HG03520 (cell line): ENCODE measurements at regions not wholly inside any gene's neighbourhood (a gene's known extent, or its start where the extent isn't known, plus 50 kb on each side); places are given as distances from the start of the nearest gene placed in this dataset.

Experiments
- ATAC-seq: cut with Tn5 transposase; IDR thresholded peaks from one replicate; pipeline ENCODE4 v1.9.1; 2021; ENCODE audit warnings: mild to moderate bottlenecking, moderate library complexity; ENCODE audit not compliant: unreplicated experiment

DNA sequence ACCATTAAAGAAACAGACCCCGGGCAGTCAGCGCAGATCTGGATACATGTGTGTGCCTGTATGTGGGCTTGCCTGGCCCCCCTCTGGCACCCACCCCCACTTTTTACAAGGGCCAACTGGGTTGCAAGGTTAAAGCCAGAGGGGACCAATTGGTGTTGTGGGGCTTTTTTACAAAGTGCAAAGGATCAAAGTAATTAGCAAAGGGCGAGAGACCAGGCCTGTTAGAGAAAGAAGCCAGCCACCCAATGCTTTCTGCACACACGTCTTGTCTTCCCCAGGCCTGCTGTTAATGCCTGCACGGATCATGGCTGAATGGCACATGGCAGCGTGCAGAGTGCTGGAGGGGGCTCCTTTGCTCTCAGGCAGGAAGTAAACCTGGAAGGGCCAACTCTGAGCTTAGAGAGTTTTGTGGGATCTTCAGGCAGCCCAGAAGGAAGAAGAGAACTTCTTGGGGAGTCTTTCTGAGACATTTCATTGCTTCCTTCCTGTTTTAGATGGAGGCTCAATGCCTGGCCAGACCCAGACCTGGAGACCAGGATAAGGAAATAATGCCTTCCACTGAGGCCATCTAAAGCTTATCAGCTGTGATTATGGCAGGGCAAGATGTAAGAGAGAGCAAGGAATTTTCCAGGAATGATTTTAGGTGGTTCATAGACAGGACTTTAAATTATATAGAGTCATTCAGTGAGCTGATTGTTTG, 523.4 kb upstream of the TBX3 start:
- ATAC-seq: no peak

DNA sequence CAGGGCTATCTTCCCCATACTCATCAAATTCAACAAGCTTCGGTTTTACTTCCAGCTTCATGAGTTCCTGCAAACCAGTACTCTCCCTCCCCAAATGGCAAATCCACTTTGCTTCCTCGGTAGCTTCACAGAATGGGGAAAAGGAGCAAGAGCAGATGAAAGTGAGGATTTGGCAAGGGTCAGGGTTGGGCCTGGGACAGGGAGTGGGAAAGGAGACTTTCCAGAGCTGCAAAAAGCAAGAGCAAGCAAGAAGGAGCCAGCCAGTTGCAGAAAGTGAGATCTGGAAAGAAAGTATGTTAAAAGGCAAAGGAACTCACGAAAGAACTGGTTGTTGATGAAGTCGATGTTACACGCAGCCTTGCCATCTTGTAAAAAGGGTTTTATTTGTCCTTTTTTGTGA, 522.8 kb upstream of the TBX3 start:
- no peak for ATAC-seq

DNA sequence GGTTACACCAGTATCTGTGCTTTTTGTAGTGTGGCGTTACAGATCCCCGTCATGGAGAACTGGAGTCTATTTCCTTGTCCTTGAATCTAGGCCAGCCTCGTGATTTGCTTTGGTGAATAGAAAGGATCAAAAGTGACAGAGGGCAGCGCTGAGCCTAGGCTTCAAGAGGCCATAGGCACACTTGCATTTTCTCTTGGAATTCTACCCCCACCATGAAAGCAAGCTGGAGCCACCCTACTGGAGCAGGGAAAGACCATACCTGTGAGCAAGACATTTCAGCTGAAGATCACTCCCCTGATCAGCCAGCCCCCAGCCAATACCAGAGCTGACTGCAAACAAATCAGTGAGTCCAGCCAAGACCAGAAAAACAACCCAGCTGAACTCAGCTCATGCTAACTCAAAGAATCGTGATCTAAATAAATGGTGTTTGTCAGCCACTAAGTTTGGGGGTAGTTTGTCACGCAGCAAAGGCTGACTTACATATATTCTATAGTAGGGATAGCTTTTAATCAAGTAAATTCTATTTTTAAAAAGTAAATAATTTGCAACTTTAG, 521.9 kb upstream of the TBX3 start:
- no peak for ATAC-seq

DNA sequence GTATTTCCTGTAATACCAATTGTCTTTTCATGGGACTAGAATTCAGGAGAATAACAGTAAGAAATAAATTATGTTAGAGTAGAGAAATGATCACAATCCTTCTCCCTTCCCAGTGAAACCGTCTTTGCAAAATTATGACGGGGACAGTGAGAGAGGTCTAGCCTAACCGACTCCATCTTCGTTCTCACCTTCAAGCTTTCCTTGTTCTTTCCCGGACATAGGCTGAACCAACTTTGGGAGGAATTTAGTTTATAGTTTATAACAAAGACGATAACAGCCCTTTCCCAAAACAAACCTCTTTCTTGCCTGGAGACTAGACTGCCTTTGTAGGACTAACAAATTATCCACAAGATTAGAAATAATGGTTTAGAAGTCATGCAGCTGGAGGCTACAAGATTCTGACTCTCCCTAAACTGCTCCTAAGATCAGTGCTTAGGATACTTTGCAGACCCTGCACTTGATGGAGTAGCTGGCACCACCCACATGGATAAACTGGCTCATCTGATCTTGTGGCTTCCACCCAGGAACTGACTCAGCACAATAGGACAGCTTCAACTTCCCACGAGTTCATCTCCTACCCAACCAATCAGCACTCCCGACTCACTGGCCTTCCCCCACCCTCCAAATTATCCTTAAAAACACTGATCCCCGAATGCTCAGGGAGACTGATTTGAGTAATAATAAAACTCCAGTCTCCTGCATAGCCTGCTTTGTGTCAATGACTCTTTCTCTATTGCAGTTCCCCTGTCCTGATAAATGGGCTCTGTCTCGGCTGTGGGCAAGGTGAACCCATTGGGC, 521.2 kb upstream of the TBX3 start:
- ATAC-seq: no peak

DNA sequence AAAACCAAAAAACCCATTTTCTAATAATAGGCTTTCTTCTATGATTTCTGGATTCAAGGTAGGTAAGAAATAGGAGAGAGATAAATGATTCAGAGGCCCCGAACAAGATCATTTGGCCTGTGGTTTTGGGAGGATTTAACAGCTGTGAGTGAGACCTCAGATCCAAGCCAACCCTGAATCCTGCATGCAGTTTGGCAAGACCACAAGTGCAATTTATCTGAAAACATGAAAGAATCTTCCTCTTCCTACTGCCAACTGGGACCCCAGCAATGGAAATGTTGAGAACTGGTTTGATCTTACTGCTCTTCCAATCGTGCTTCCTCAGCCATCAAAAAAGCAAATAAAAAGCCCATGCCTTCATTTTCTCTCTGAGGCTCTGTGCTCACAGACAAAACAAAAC, 519.7 kb upstream of the TBX3 start:
- ATAC-seq: no peak

DNA sequence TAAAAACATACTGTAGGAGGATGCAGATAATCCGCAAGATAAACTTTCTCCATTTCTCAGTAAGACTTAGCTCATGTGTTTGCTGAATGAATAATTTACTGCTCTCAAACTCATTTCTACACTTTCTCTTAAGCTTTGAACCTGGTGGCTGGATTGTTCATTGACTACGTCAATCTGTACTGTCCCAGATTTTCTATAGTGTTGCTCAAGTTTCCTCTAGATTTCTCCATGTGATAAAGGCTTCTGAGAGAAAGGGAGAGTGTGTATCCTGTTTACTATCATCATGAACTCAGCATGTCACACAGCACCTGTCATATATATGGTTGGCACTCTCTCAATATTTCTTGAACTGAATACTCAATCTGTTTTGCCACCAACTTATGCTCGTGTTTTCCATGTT, 518.0 kb upstream of the TBX3 start:
- ATAC-seq: no peak

DNA sequence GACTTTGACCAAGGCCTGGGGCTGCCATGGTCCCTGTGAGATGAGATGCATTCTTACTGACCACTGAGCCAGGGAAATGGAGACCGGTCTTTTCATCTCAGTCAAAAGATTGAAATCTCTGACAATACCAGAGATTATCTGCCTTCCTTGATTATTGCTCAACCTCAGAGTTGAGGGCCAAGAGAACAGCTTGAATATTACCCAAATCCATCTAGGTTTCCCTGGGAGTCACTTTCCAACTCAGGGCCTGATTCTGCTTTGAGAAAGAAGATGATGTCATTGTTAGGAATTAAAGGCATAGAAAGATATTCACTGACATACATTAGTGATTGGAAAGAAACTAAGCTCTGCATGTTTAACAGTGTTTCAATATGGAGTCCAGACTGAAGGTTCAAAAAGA, 515.9 kb upstream of the TBX3 start:
- no peak for ATAC-seq

DNA sequence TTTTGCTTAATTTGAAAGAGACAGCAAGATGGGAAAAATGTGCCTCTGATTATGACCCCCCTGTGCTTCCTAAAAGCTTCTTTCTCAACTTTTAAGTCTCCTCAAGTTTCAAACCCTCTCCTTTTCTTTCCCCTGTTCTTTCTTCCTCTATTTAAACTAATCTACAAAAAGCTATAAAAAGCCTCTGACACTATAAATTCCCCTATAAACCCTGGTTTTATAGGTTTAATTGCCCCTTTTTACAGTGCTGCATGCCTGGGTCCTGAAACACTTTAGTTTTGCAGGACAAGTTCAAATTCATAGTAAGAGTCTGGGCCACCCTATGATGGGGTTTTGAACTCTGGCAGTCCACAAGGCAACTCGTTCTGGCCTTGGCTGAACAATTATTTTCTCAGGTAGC, 510.9 kb upstream of the TBX3 start:
- ATAC-seq: no peak

DNA sequence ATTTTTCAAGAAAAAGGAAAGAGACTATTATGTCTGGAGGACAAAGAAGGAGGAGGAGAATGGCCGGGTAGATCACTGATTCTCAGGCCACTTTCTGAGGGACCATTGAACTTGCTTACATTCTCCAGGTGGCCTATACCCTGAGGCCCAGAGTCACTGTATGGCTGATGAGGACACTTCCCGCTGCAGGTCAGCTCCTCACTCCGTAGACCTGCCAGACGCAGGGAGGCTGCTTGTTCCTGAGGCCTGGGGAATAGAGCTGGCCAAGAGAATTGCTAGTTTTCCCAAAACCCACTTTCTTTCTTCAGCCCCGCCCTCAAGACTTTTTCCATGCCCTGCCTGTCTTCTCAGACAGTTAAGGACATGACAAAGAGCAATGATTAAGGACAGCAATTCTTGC, 510.5 kb upstream of the TBX3 start:
- no peak for ATAC-seq

DNA sequence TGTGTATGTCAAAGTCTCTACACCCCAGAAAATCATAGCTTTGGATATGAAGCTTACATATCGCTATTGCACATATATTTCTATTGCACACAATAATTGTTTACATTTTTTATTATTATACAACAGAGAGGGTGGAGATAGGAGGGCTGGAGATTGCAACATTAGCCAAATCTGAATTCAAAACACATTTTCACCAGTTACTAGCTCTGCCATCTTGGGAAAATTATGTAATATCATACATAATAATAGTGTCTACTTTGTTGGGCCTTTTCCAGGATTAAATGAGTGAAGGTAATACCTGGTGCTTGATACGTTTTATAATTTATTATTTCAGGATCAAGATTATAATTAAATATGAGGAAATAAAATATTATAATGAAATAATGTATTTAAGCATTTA, 507.4 kb upstream of the TBX3 start:
- ATAC-seq: no peak

DNA sequence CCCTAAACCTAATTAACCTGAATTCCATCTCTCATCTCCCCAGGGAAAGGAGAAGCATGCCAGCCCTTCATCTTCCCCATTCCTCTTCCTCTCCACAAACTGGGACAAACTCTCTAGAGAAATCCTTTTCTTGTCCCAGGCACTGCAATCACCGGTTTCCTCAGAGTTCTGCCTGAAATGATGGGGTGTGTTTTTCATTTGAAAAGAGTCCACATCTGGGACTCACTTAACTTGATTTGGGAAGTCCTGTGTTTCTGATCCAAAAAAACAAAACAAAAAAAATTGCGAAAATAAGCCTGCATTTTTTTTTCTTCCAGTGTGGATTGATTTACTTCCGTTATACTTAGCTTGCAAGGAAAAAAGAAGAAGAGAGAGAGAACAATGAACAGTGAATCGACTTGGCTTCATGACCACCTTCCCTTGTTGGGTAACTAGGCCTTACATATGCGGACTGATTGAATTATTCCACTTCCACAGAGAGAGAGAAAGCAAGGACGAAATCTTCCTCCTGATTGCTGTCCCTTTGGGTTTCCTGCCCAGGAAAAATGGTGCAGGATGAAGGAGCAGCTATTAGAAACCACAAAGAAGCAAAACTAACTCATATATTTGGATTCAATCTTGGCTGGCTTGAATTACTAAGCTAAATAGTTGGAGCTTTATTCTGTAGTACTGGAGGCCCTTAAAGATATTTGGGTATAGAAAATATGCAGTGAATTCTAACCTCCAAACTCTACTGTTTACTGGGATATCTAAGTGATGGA, 506.2 kb upstream of the TBX3 start:
- no peak for ATAC-seq

DNA sequence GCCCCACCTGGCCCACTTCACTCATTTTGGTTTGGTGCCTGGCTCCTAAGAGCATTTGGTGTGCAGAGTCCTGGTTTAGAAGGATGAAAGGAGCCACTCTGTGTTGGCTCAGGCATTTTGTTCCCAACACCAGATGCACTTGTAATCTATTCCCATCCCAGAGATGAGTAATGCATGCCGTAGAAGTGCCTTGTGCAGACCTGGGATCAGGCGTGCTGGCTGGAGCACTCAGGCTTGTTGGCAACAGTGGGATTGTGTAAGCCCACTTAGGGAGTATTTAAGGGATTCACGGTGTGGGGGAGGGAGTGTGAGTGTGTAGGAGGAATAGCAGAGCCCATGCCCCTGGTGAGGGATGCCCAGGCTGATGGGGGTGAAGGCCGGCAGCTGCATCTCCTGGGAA, 501.5 kb upstream of the TBX3 start:
- ATAC-seq: no peak

DNA sequence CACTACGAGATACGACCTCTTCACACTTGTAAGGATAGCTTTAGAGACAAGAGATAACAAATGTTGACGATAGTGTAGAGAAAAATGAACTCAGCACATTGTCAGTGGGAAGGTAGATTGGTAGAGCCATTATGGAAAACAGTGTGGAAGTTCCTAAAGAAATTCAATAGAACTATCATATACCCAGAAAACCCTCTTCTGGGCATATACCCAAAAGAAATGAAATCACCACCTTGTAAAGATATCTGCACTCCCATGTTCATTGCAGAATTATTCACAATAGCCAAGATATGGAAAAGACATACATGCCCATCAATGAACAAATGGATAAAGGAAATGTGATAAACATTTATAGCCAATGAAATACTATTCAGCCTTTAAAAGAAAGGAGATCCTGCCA, 499.8 kb upstream of the TBX3 start:
- no peak for ATAC-seq

DNA sequence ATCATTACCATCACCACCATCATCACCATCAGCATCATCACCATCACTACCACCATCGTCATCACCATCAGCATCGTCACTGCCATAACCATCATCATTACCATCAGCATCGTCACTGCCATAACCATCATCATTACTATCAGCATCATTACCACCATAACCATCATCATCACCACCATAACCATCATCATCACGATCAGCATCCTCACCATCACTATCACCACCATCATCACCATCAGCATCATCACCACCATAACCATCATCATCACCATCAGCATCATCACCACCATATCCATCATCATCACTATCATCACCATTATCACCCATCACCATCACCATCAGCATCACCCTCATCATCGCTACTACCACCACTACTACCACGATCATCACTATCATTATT, 493.9 kb upstream of the TBX3 start:
- ATAC-seq: no peak

DNA sequence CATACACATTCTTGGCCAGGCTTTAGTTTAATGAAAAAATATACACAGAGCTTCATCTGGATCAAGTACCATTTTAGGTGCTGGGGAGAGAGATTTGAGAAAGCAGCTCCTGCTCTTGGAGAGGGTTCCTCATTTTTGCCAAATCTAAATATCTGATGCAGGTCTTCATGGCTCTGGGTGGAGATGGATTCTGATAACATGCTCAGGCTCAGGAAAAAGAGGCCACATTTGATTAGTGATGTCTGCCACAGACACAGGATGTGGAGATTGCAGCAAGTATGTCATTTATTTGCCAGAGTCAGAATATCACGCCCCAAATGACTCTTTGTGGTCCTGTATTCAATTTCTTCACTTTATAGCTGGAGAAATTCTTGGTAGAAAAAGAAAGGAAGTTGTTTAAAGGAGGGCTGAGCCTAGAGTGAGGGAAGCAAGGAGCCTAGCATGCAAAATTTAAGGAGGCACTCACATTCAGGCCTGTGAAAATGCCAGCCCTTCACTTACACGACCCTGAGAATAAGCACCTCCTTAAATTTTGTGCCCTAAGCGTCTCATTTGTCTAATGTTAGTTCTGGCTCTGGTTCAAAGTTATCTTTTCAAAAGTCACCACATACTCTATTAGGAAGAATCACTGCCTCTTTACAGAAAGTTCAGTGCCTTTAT, 492.9 kb upstream of the TBX3 start:
- ATAC-seq: no peak

DNA sequence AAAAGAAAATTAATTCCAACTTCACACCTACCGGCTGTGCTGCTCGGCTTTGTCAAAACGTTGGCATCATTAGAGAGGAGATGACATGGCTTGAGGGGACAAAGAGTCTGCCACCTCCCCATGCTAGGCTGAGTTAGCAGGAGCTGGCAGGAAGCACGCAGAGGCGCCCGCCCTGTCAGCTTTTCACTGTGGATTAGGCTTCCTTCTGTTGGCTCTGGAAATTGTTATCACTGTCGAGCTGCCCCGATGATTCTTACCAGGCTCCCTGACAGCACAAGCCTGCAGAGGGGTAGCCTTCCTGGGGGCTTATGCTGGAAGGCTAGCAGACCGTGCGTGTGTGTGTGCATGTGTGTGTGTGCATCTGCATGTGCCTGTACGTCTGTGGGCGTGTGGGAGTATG, 490.9 kb upstream of the TBX3 start:
- ATAC-seq: no peak

DNA sequence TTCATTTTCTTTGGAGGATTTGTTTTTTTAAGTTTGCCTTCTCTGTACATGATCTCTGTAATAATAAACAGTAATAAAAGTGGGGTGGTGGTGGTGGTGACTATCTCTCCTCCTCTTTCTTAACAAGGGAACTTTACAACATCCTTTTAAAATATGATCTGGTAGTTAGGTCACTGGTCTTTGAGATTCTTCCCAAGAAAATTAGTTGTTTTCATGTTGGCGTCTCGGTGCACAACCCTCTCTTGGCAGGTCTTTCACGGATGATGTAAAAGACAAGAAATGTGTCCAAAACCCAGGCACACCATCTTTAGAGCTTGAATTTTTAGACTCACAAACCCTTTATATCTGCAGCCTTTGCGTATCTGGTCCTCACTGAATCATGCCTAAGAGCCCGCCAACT, 488.5 kb upstream of the TBX3 start:
- ATAC-seq: no peak

DNA sequence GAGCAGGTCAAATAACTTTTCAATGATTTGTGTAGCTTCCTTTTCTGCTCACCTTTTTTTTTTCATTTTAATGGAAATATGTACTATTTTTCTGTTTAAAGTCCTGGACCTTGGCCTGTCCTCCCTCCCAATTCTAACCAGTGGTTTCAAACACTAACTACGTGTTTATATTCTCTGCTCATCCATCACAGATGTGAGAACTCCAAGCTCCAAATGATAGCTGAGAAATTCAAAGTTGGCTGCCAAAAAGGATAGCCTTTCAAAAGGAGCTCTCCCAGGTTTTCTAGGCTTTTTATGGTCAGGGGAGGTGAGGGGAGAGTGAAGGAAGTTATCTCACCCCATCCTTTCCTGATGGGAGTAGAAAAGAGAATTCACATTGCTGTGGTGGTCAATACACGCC, 486.0 kb upstream of the TBX3 start:
- ATAC-seq: no peak

DNA sequence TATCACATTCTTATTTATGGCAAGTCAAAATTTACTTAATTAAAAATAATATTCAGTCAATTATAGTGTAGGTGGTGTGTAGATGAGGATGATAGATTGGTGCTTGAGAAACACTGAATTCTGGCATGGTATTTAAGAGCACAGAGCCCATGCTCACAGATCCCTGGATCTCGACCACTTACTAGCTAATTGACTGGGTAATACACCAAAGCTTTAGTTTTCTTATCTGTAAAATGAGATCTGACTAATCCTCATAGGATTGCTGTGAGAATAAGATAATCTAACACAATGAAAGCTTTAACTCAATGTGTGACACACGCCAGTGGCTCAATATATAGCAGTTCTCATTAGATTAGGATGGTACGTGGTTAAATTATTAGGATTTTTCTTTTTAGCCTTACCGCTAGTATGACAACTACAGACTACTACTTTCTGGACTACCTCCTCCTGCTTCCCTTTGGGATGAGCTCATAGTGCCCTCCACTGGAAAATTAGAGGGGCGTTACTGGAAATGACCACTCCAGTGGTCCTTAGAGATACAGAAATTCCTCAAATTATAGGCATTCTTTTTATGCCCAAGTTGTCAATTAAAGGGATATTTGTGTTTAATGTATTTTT, 482.8 kb upstream of the TBX3 start:
- no peak for ATAC-seq

DNA sequence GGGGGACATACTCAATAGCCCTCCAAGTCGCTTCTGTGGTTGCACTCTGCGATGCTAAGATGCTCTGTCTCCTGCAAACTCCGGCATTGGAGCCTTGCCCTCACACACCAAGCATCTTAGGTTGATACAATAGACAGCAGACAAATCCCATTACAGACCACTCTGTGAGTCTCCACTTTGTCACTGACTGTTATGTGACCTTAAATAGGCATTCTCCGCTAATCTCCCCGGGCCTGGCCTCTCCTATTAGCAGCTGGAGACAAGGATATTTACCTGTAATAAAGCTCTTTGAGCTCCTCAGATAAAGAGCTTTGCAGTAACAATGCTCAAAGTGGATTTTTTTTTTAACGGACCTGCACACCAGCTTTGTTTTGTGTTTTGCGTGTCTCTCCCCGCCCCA, 479.7 kb upstream of the TBX3 start:
- ATAC-seq: no peak
